Hepatic stellate cell (primary cell): ENCODE measurements at regions not wholly inside any gene's neighbourhood (a gene's known extent, or its start where the extent isn't known, plus 50 kb on each side); places are given as distances from the start of the nearest gene placed in this dataset.

Source experiments
- DNase-seq: peaks from one replicate; pipeline ENCODE4 v3.0.0; 2011; ENCODE audit warnings: low spot score

DNA sequence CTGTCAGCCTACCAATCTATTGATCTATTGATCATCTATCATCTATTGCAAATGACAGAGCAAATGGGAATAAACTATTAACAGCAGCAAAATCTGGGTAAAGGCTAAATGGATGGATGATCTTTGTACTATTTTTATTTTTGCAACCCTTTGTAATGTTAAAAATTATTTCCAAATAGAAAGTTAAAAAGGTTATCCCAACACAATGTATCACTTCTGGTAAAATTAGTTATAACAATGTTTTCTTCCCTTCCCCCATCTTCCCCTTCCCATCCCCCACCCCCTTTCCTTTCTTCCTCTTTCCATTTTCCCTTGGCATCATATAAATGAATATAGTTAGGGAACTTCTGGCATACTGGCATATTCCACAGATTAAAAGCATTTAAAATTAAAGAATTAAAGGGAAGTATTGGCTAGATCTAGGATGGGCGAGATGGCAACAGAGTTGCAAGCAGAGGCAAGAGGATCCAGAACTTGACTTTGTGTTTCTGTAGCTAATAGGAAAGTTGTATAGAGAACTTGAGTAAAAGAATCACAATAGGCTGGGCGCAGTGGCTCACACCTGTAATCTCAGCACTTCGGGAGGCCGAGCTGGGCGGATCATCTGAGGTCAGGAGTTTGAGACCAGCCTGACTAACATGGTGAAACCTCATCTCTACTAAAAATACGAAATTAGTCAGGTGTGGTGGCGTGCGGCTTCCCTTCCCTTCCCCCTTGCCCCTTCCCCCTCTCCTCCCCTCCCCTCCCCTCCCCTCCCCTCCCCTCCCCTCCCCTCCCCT is 66.6 kb upstream of the TAF11L2 start:
- DNase-seq = no peak

DNA sequence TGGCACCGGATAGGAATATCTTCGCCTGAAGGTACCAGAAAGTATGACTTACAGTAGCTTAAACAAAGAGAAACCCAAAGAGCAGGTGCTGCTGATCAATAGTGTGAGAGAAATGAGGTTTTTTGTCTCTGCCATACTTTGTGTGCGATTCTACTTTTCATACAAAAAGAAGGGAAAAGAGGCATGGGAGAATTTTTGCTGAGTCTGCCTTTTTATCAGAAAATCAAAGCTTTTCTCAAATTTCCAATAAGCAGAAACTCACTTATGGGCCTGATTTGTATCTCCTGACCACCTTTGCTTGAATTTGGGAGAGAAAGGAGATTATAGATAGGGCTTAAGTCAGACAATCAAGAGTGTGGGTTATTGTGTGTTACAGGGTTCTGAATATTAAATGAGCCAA is 65.5 kb upstream of the TAF11L2 start:
- no peak for DNase-seq

DNA sequence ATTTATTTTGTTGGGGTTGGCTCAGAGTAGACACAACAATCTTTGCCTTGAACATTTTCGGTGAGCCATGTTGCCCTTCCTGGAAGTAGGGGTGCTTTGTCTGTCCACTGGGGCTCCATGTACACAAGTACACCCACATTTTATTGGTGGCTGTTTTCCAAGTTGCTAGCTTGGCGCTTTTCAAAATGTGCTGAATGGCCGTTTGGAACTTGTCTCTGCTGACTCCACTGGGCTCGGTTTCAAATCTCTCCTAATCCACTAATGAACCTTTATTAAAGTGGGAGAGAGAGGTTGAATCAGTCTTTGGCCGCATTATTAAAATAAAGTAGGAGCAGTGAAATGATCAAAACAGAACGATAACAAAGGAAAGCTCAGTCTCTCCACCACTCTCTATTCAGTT is 64.6 kb upstream of the TAF11L2 start:
- no peak for DNase-seq

DNA sequence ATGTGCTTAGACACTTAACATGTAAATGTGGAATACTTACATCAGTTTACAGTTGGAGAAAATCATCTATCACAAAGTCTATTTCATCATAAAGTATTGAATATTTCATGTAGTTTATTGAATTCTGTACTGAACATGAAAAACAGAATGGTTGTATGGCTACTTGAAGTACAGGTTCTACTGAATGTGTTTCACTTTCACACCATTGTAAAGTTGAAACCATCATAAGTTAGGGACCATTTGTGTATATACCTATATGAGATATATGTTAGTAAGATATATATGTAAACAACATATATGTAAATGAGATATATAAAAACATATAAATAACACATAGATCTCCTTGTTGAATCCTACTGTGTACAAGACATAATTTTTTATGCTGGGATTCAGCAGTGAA is 63.0 kb upstream of the TAF11L2 start:
- no peak for DNase-seq

DNA sequence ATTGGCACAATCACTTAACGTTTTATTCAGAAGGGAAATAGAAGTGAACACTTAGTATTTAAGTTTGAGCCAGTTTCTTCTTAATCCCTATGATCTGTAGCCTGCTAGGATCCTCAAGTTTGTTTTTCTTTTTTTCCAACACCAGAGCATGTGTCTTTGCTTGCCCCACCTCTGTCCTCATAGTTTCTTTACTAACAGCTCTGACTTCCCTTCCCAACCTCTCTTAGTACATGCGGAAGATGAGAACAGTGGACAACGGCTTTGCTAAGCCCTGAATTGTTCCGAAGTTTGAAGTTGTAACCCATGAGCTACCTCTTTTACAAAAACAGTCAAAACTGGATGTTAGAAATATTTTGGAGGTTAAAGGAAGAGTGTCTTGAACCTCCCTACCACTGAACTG is 61.7 kb upstream of the TAF11L2 start:
- DNase-seq = no peak

DNA sequence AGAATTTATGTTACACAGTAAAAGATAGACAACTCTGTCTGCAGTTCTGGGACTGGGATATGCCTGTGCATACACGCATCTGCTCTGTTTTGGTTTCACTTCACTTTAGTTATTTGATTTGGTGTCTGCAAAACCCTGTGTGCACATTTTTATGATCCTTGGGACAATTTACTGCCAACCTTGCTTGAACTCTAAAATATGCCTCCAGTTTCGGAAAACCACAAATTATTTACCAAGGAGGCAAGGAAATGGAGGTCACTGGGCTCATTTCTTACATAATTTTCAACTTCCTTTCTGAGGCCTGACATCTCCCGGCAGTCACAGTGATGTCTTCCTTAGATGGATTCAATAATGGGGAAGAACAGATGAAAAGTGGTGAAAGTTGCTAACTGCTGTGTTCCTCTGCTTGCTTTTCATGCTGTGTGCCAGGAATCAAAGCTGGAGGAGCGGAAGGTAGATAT is 61.2 kb upstream of the TAF11L2 start:
- no peak for DNase-seq

DNA sequence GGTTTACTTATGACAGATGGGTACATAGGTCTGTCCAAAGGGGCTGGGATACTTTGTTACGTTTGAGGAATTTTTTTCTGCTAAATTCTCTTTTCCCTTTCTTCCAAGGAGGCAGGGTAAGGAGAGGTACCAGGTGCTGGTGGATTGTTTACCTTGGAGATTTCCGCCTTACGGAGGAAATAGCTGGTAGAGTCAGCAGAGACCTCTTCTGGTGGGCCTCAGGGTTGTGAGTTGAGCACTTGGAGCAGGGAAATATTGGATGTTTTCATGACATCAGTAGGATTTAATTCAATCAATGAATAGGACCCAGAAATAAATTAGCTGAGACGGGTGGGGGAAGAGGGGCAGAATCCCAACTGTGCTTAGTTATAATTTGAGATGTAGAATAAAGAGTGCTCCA is 60.0 kb upstream of the TAF11L2 start:
- DNase-seq = no peak

DNA sequence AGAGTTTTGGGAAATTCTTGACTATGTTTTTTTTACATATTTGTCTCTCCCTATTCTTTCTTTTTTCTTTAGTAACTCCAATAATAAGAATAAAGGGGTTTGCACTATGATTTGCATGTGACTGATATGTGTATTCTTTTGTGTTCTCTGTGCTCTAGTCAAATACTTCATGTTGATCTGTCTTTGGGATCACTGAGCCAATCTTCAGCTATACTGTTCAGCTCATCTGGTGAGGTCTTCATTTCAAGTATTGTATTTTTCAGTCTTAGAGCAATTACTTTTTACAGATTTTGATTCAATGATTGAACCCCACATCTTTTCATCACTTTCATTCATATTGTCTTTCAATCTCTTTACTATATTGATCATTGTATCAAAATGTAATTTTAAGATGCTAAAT is 58.1 kb upstream of the TAF11L2 start:
- DNase-seq = no peak

DNA sequence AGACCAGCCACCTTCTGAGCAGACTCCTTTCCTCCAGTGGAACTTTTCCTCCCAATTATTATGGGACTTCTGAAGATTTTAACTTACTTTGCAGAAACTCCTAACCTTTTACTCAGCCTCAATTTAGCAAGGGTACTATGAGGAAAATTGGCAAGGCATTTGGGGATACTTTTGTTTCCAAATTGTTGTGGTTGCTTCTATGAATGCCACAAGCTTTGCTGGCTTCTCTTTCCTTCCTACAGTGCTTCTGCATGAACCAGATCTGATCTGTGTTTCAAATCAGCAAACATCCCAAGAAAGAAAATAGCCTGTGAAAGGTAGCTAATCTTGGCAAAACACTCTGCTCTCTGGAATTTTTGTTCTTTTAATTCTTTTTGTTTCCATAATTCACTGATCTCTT is 57.3 kb upstream of the TAF11L2 start:
- DNase-seq = no peak

DNA sequence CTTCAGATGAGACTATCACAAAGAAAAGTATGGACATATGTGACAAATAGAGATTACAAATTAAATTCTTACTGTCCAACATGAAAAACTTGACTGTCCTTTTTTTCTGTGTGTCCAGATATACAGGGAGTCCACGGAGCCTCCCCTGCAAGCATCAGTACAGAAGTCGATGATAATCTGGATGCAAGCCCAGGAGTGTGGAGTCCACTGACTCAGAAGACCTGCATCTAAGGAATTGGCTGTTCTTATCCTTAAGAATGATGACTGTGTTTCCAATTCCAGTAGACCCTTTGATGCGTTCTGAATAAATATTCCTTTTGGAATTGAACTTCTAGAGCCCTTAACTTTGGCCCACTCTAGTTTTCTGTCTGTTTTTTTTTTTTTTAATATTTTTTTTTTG is 56.7 kb upstream of the TAF11L2 start:
- DNase-seq = no peak

DNA sequence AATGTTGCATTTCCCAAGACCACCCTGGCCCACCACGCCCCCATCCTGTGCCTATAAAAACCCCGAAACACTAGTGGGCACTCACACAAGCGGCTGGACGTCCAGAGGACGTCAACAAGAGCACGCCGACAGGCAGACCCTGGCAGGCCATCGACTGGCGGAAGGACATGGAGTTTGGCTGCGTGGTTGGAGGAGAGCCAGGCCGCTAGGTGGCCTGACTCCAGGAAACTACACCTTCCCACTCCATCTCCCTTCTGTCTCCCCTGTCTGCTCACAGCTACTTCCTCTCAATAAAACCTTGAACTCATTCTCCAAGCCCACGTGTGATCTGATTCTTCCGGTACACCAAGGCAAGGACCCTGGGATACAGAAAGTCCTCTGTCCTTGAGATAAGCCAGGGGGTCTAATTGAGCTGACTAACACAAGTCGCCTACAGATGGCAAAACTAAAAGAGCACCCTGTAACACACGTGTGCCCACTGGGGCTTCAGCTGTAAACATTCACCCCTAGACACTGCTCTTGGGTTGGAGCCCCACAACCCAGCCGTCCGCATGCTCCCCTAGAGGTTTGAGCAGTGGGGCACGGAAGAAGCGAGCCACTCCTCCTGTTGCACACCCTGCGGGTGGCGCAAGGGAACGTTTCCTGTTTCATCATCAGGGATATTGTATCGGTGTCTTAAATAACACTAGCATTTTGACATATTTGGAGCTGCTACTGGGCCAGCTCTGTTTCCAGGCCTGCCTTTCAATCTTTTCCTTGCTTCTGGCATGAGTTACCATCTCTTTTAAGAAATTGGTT is 54.5 kb upstream of the TAF11L2 start:
- no peak for DNase-seq

DNA sequence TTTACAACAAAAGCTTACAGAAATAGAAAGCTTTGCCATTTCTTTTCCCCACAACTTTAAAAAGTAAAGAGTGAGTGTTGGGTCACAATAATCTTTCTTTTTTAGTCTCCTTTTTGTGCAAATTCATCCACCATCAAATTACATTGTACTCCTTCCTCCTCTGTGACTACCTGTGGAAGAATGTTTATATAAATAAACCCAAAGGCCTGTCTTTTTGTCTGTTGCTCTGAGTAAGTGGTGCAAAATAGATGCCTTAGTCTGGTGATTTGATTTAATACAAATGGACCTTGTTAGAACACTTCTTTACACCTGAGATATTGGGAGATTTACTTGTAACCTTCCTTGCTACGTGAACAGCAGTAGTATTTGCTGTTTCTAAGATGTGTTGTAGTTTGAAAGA is 53.5 kb upstream of the TAF11L2 start:
- no peak for DNase-seq

DNA sequence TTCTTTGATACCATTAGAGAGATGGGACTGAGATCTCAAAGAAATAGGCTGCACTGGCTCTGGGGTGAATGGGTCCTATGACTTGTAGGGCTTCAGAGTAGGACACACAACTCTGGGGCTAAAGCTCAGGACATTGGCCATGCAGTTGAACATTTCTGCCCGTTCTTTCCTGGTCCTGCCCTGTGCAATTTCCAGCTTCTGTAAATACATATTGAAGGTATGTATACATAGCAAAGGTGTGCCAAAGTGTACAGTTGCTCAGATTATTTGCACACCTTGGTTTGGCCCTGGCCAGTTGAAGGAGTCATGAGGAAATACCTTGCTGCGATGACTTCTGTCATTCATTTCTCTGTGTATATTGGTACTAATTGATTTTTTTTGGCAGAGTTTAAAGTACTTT is 52.8 kb upstream of the TAF11L2 start:
- DNase-seq = no peak
